Activated CD4-positive, alpha-beta T cell treated with anti-CD3 and anti-CD28 coated beads for 36 hours (primary cell): ENCODE measurements at regions not wholly inside any gene's neighbourhood (a gene's known extent, or its start where the extent isn't known, plus 50 kb on each side); places are given as distances from the start of the nearest gene placed in this dataset.
"Not testable (repeated sequence)": the region's sequence is repeated elsewhere in the genome, so short reads cannot be mapped to it uniquely, and the experiment has no call there.

Source experiments
- ATAC-seq: fragments of 200-7000 bp; cut with Tn5 transposase; one replicate; pipeline ENCODE4 v1.10.0; 2021; ENCODE audit warnings: mild to moderate bottlenecking, moderate library complexity
- CTCF ChIA-PET: fragments of 350-600 bp; sonication (Branson Sonifier 250); formaldehyde crosslinking; loops from one replicate; lab custom pipeline; 2021; ENCODE audit warnings: antibody characterized with exemption; lab: Charles Lee
- POLR2A ChIA-PET: fragments of 350-600 bp; sonication (Branson Sonifier 250); formaldehyde crosslinking; loops from one replicate; lab custom pipeline; 2021; ENCODE audit warnings: antibody characterized with exemption, inconsistent platforms; lab: Charles Lee
- DNase-seq: peaks from one replicate; pipeline ENCODE4 v3.0.0-alpha.2; 2020
- H3K27ac Mint-ChIP-seq: one replicate; pipeline ENCODE4 v1.8.0; 2021; ENCODE audit warnings: mixed read lengths
- H3K27me3 Mint-ChIP-seq: one replicate; pipeline ENCODE4 v1.8.0; 2021; ENCODE audit warnings: mixed read lengths
- H3K36me3 Mint-ChIP-seq: one replicate; pipeline ENCODE4 v1.8.0; 2021; ENCODE audit warnings: low read depth, mixed read lengths
- H3K4me1 Mint-ChIP-seq: one replicate; pipeline ENCODE4 v1.8.0; 2021; ENCODE audit warnings: mixed read lengths
- H3K4me3 Mint-ChIP-seq: one replicate; pipeline ENCODE4 v1.8.0; 2021; ENCODE audit warnings: mild to moderate bottlenecking, moderate library complexity, mixed read lengths
- H3K9me3 Mint-ChIP-seq: one replicate; pipeline ENCODE4 v1.8.0; 2021; ENCODE audit warnings: low read depth, mixed read lengths
- intact Hi-C, 2 experiments: fragments of 100-400 bp; cut with DNase I in 1 of 2; cut with micrococcal nuclease in 1 of 2; formaldehyde crosslinking; loops; one replicate each; pipeline versions ENCODE4 v1.14.2 to v1.15.1; 2022 to 2024; cut with DNase I, micrococcal nuclease

DNA sequence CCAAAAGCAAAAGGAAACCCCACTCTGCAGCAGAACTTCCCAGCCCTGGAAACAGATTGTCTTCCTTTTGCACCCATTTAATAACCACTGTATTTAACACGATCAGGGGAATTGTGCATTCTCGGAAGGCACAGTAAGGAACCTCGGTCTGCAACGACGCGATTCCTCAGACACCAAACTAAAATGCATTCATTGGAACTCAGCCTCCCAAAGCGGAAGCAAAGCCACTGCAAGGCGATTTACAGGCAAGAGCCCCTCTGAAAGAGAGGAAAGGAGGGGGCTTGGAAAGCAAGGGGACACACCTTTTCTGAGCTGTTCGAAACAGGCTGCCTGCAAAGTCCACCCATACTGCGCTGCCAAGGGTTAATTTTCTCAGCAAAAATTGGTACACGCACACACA, 297.7 kb downstream of the OMA1 start:
- ATAC-seq (no peak), DNase-seq (no peak)
- Mint-ChIP-seq H3K27ac (no peak overlapping the region), H3K9me3 (no peaks in the 10 kb centered on the region), H3K4me1 (peaks cover 9% of the 10 kb centered on the region), H3K4me3 (no peak overlapping the region), H3K27me3 (peaks cover 45% of the 10 kb centered on the region), H3K36me3 (no peaks in the 10 kb centered on the region)
- intact Hi-C loops: no loop called here
- CTCF ChIA-PET: no interaction called here
- POLR2A ChIA-PET: no interaction called here

DNA sequence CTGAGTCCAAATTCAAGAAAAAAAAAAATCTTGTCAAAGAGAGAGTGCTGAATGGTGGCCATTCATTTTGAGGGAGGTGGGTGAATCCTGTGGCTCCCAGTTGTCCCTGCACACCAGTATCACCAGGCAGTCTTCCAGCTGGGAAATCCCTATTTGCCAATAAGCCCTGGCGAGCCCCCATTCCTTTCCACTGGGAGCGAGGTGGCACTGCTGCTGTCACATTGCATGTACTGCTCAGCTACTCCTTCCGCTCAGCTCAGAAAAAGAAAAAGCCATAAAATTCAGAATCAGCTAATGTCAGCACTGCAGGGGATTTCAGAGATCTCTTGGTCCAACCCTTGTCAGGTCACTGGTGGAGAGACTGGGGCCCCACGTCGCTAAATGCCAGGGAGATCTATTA, 298.5 kb downstream of the OMA1 start:
- no peaks in the 10 kb centered on the region for H3K36me3 Mint-ChIP-seq
- H3K9me3 Mint-ChIP-seq: no peaks in the 10 kb centered on the region
- peaks cover 9% of the 10 kb centered on the region for H3K4me1 Mint-ChIP-seq
- ChIA-PET POLR2A (no interaction called here), CTCF (interaction anchor here (0.7 kb wide), 1 partner anchor 27 kb away, joined by 3 read pairs; no protein-coding TSS in a partner anchor)
- no peak for ATAC-seq
- H3K27ac Mint-ChIP-seq: no peak overlapping the region
- no peak for DNase-seq
- no peak overlapping the region for H3K4me3 Mint-ChIP-seq
- intact Hi-C loops: no loop called here
- peaks cover 45% of the 10 kb centered on the region for H3K27me3 Mint-ChIP-seq

DNA sequence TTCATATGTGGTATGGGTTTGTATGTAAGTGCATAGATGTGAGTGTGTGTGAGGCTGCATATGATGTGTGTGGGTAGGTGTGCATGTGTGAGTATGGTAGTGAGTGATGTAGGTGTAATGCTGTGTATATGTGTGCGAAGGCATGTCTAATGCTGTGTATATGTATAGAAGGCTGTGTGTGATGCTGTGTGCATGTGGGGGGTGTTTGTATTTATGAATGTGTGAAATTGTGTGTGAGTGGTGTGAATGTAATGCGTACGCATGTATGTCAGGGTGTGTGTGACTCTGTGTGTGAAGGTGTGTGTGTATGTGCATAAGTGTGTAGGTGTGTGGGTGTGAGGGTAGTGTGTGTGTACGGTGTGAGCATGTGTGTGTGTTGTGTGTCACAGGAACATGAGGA, 300.0 kb downstream of the OMA1 start:
- no peak for ATAC-seq
- intact Hi-C loops: no loop called here
- Mint-ChIP-seq H3K4me3 (no peak overlapping the region), H3K4me1 (peaks cover 9% of the 10 kb centered on the region), H3K27me3 (peaks cover 47% of the 10 kb centered on the region), H3K27ac (no peak overlapping the region), H3K9me3 (no peaks in the 10 kb centered on the region), H3K36me3 (no peaks in the 10 kb centered on the region)
- POLR2A ChIA-PET: no interaction called here
- DNase-seq: no peak
- CTCF ChIA-PET: interaction anchor here (0.5 kb wide), 1 partner anchor 1876 kb away, joined by 3 read pairs; no protein-coding TSS in a partner anchor

DNA sequence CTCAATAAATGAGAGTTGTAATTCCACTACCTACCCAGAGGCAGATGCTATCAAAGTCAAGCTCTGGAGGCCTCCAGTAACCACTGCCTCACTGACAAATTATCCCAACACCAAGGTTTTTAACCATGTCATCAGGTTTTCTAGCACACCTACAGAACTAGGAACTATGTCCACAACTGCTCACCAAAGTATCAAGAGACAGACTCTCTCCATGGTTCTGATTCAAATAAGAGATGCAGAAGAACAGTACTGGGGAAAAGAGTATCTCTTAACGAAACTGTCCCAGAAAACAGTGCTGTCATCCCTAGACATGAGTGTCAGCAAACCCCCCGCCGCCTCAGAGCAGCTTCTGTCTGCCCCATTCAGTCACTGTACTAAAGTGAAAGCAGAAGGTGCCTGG, 301.7 kb downstream of the OMA1 start:
- H3K36me3 Mint-ChIP-seq: no peaks in the 10 kb centered on the region
- no peak overlapping the region for H3K27ac Mint-ChIP-seq
- DNase-seq: no peak
- ChIA-PET CTCF (no interaction called here), POLR2A (no interaction called here)
- peaks cover 9% of the 10 kb centered on the region for H3K4me1 Mint-ChIP-seq
- no peaks in the 10 kb centered on the region for H3K9me3 Mint-ChIP-seq
- peaks cover 34% of the 10 kb centered on the region for H3K27me3 Mint-ChIP-seq
- no peak for ATAC-seq
- intact Hi-C loops: no loop called here
- H3K4me3 Mint-ChIP-seq: no peak overlapping the region

DNA sequence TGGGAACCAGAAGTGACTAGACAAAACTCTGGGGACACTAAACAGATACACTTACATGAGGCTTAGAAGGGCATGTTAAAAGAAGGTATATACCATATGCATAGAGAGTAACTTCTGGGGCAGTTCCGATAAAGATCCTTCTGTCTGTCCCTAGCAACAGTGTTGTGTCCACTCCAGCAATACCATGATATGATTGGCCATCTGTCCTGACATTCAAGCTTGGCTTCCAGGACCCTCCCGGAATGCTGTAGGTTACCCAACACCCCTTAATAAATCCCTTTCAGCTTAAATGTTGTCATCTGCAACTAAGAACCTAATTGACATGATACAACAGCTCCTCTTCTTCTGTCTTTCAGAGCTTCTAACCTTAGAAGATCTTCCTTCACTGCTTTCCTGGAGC, 307.7 kb downstream of the OMA1 start:
- CTCF ChIA-PET: no interaction called here
- H3K4me1 Mint-ChIP-seq: no peaks in the 10 kb centered on the region
- no peak overlapping the region for H3K4me3 Mint-ChIP-seq
- H3K36me3 Mint-ChIP-seq: no peaks in the 10 kb centered on the region
- no peaks in the 10 kb centered on the region for H3K9me3 Mint-ChIP-seq
- ATAC-seq (no peak), DNase-seq (no peak)
- intact Hi-C loops: no loop called here
- H3K27me3 Mint-ChIP-seq: peaks cover 5% of the 10 kb centered on the region
- H3K27ac Mint-ChIP-seq: no peak overlapping the region
- POLR2A ChIA-PET: no interaction called here

DNA sequence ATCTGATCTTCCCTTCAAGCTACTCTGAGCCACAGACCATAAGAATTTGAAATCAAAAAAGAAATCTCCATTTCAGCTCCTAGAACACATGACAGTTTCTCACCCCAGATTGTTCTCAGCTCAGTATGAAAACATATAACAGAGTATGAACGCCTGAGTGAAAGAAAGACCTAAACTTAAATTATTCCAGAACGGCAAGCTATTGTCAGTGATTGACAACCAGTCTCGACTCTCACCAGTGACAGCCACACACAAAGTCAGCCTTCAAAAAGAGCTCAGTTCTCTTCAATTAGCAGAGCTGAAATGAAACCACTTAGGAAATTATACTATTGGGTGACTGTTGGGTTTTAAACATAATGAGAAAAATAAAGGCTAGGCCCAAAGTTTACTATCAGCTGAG, 312.8 kb downstream of the OMA1 start:
- POLR2A ChIA-PET: no interaction called here
- DNase-seq (no peak), ATAC-seq (no peak)
- CTCF ChIA-PET: no interaction called here
- Mint-ChIP-seq H3K27ac (no peak overlapping the region), H3K27me3 (peaks cover 2% of the 10 kb centered on the region), H3K4me3 (no peak overlapping the region), H3K36me3 (no peaks in the 10 kb centered on the region), H3K9me3 (no peaks in the 10 kb centered on the region), H3K4me1 (no peaks in the 10 kb centered on the region)
- intact Hi-C loops: no loop called here

DNA sequence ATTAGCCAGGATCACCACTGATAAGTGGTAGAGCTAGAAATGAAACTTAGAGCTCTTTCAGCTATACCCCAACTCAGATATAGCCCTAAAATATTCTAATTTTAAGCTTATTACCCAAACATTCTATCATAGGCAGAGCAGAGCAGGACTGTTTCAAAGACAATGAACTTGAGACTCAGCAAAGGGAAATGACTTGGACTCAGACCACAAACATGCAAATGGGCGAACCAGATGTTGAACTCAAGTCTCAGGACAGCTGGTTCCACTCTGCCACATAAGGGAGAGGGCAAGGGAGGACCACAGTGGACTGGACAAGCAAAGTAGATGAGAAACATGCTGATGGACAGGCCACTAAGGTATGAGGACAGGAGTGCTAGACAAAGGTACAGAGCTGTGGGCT, 315.3 kb downstream of the OMA1 start:
- Mint-ChIP-seq H3K9me3 (no peaks in the 10 kb centered on the region), H3K27ac (no peak overlapping the region), H3K36me3 (no peaks in the 10 kb centered on the region), H3K4me3 (no peak overlapping the region), H3K27me3 (no peaks in the 10 kb centered on the region), H3K4me1 (no peaks in the 10 kb centered on the region)
- ATAC-seq (no peak), DNase-seq (no peak)
- ChIA-PET CTCF (no interaction called here), POLR2A (no interaction called here)
- intact Hi-C loops: no loop called here

DNA sequence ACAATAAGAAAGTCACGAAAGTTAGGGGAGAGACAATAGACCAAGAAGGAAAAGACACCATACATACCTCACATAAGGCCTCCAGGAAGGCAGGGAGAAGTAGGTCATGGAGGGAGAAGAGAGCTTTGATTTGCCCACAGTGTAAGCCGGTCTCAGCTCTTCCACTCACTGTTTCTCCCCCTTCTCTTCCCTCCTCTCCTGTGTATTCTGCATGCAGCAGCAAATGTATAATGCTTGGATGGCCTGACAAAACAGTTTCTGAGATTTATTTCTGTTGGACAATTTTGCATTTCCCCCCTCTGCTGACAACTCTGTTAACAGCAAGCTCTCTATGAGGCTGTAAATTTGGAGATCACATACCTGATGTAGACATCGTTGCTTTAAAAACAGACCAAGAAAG, 318.9 kb downstream of the OMA1 start:
- Mint-ChIP-seq H3K9me3 (no peaks in the 10 kb centered on the region), H3K27me3 (no peaks in the 10 kb centered on the region), H3K27ac (no peak overlapping the region), H3K4me1 (no peaks in the 10 kb centered on the region), H3K4me3 (no peak overlapping the region), H3K36me3 (no peaks in the 10 kb centered on the region)
- ATAC-seq (no peak), DNase-seq (no peak)
- ChIA-PET CTCF (no interaction called here), POLR2A (no interaction called here)
- intact Hi-C loops: no loop called here

DNA sequence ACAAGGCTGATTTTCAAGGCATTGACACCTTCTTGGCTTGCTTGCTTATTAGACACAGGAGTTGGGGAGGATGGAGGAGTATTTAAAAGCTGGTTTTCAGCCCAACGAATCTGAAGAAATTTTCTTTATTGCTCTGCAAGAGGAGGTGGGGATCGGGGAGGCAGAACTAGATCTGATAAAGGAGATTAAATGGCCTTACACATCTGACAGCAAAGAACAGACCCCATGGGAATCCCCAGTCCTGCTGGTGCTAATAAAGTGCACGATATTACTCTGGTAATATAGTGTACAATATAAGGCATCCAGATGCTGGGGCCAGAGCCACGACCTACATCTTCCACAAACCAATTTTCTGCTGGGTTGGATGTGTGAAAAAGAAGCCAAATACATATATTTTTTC, 323.0 kb downstream of the OMA1 start:
- no peaks in the 10 kb centered on the region for H3K9me3 Mint-ChIP-seq
- no peaks in the 10 kb centered on the region for H3K4me1 Mint-ChIP-seq
- no peak for ATAC-seq
- ChIA-PET POLR2A (no interaction called here), CTCF (no interaction called here)
- no peaks in the 10 kb centered on the region for H3K36me3 Mint-ChIP-seq
- H3K4me3 Mint-ChIP-seq: no peak overlapping the region
- H3K27me3 Mint-ChIP-seq: no peaks in the 10 kb centered on the region
- no peak for DNase-seq
- no peak overlapping the region for H3K27ac Mint-ChIP-seq
- intact Hi-C loops: no loop called here

DNA sequence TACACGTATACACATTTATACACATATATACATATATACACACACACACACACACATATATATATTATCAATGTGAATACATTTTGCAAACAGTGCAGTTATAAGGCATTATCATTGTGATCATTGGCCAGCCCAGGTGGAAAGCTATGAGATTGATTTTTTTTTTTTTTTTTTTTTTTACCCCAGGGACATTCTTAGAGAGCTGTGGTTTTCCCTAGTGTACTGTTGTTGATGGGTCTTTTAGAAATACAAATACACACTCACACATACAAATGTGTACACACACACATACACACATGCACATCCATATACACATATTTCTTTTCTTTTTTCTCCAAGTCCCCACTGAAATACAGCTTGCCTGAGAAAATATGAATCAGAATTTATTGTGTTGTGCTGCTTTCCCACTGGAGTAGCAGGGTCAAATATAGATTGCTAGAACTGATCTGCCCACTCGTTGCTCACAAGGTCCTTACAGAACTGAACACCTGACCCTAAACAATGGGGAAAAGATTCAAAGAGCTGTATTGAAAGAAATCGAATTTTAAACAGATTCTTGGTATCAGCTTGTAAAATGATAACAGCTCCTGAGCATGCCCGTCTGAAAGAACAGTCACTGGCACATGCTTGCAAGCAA, 325.6 kb downstream of the OMA1 start:
- Mint-ChIP-seq H3K4me3 (no peak overlapping the region), H3K27me3 (no peaks in the 10 kb centered on the region), H3K9me3 (no peaks in the 10 kb centered on the region), H3K4me1 (no peaks in the 10 kb centered on the region), H3K36me3 (no peaks in the 10 kb centered on the region), H3K27ac (no peak overlapping the region)
- ChIA-PET CTCF (interaction anchor here (0.5 to 0.6 kb wide), 2 partner anchors 27 to 357 kb away, joined by 3 read pairs; no protein-coding TSS in a partner anchor), POLR2A (no interaction called here)
- DNase-seq (no peak), ATAC-seq (no peak)
- intact Hi-C loops: no loop called here

DNA sequence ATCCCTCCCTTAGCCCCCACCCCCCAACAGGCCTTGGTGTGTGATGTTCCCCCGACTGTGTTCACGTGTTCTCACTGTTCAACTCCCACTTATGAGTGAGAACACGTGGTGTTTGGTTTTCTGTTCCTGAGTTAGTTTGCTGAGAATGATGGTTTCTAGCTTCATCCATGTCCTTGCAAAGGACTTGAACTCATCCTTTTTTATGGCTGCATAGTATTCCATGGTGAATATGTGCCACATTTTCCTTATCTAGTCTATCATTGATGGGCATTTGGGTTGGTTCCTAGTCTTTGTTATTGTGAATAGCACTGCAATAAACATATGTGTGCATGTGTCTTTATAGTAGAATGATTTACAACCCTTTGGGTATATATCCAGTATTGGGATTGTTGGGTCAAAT, 330.4 kb downstream of the OMA1 start:
- H3K9me3 Mint-ChIP-seq, H3K4me1 Mint-ChIP-seq, intact Hi-C loops, ATAC-seq, H3K36me3 Mint-ChIP-seq, H3K27ac Mint-ChIP-seq, CTCF ChIA-PET, POLR2A ChIA-PET, H3K4me3 Mint-ChIP-seq, DNase-seq, H3K27me3 Mint-ChIP-seq: not testable (repeated sequence)

DNA sequence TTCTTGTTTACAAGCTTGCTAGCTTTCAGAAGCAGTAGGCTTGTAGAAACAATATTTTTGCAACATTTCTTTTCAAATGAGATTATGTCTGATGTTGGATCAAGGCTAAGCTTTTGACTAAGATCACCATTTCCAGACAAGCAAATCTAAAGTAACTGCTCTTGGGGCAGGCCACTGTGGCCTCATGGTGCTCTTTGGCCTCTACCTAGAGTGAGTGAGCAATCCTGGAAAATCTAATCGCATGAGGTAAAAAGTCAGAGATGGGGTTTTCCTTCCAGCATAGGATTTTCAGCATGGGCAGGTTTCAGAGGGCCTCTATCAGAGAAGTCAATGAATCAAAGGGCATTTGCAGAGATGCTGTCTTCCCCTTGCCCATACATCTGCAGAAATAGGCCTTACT, 331.9 kb downstream of the OMA1 start:
- intact Hi-C loops: no loop called here
- Mint-ChIP-seq H3K4me3 (no peak overlapping the region), H3K9me3 (no peaks in the 10 kb centered on the region), H3K36me3 (no peaks in the 10 kb centered on the region), H3K27me3 (no peaks in the 10 kb centered on the region), H3K4me1 (no peaks in the 10 kb centered on the region), H3K27ac (no peak overlapping the region)
- CTCF ChIA-PET: no interaction called here
- ATAC-seq: no peak
- POLR2A ChIA-PET: no interaction called here
- no peak for DNase-seq

DNA sequence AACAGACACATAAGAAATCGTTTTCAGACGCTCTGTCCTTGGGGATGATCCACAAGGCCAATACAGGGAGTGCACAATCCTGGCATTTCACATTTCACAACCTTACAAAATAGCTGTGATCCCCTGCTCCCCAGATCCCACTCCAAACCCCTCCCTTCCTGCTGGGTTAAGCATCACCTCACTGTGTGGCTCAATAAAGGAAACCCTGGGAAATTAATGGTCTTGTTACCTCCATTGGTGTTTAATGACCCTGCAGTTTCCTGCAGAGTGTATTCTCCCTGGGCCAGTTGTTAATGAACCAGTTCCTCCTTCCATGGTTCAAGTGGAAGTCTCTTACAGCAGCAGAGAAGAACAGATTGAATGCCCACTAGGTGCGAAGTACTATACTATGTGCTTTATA, 334.7 kb downstream of the OMA1 start:
- POLR2A ChIA-PET: no interaction called here
- H3K9me3 Mint-ChIP-seq: no peaks in the 10 kb centered on the region
- intact Hi-C loops: no loop called here
- no peak for ATAC-seq
- CTCF ChIA-PET: no interaction called here
- H3K4me1 Mint-ChIP-seq: no peaks in the 10 kb centered on the region
- H3K27ac Mint-ChIP-seq: no peak overlapping the region
- no peak for DNase-seq
- no peak overlapping the region for H3K4me3 Mint-ChIP-seq
- no peaks in the 10 kb centered on the region for H3K27me3 Mint-ChIP-seq
- no peaks in the 10 kb centered on the region for H3K36me3 Mint-ChIP-seq
